Bronchial epithelial cell (primary cell): ENCODE measurements at regions not wholly inside any gene's neighbourhood (a gene's known extent, or its start where the extent isn't known, plus 50 kb on each side); places are given as distances from the start of the nearest gene placed in this dataset.

ENCODE experiments used
- DNase-seq: peaks from one replicate; pipeline ENCODE4 v3.0.0-alpha.2; 2010; ENCODE audit warnings: low read depth
- FAIRE-seq: peaks from 2 replicates; lab custom pipeline; 2011; peaks lifted over from hg19 to GRCh38; lab: Jason Lieb, UNC
- H3K27me3 ChIP-seq: 2 replicates; pipeline ENCODE4 v1.5.1; 2011; ENCODE audit warnings: low read length; ENCODE audit not compliant: control insufficient read depth, insufficient read depth
- H3K36me3 ChIP-seq: 2 replicates; pipeline ENCODE4 v1.5.1; 2011; ENCODE audit warnings: low read length; ENCODE audit not compliant: control insufficient read depth, insufficient read depth
- H3K4me3 ChIP-seq: 2 replicates; pipeline ENCODE4 v1.5.1; 2011; ENCODE audit warnings: mild to moderate bottlenecking, low read depth, low read length, control low read depth
- TF ChIP-seq, protein P1 (sequence below): IDR thresholded peaks from 2 replicates; pipeline ENCODE4 v1.5.1; 2011; ENCODE audit warnings: mild to moderate bottlenecking, moderate library complexity, low read length, control low read depth, inconsistent platforms; ENCODE audit not compliant: insufficient read depth, severe bottlenecking

DNA sequence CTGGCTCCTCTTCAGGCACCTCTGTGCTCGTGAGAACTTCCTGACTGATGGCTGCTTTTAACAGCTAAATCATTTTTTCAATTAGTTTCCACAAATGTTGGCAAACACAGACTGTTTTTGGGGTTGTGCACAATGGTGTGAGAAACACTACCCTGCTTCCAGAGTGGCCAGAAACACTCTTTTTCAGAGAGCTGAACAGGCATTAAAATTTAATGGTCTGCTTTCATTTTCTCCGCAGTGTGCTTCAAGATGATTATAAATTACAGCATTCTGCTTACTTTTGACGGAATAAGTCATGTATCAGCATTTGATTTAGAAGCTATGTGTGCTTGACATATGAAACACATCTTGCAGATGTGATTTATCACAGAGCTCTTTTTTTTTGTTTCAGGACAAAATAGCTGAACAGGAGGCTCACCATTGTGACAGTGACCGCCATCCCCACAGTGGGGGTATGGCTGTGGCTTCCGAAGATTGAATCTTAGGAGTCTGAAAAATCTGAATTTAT is 454.5 kb upstream of the ZNF608 start:
- FAIRE-seq, result no peak
- no peak for DNase-seq
- Histone ChIP-seq H3K27me3 (no peaks in the 10 kb centered on the region), H3K4me3 (no peak overlapping the region), H3K36me3 (no peaks in the 10 kb centered on the region)
- TF ChIP-seq, protein P1, sequence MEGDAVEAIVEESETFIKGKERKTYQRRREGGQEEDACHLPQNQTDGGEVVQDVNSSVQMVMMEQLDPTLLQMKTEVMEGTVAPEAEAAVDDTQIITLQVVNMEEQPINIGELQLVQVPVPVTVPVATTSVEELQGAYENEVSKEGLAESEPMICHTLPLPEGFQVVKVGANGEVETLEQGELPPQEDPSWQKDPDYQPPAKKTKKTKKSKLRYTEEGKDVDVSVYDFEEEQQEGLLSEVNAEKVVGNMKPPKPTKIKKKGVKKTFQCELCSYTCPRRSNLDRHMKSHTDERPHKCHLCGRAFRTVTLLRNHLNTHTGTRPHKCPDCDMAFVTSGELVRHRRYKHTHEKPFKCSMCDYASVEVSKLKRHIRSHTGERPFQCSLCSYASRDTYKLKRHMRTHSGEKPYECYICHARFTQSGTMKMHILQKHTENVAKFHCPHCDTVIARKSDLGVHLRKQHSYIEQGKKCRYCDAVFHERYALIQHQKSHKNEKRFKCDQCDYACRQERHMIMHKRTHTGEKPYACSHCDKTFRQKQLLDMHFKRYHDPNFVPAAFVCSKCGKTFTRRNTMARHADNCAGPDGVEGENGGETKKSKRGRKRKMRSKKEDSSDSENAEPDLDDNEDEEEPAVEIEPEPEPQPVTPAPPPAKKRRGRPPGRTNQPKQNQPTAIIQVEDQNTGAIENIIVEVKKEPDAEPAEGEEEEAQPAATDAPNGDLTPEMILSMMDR, result no peak

DNA sequence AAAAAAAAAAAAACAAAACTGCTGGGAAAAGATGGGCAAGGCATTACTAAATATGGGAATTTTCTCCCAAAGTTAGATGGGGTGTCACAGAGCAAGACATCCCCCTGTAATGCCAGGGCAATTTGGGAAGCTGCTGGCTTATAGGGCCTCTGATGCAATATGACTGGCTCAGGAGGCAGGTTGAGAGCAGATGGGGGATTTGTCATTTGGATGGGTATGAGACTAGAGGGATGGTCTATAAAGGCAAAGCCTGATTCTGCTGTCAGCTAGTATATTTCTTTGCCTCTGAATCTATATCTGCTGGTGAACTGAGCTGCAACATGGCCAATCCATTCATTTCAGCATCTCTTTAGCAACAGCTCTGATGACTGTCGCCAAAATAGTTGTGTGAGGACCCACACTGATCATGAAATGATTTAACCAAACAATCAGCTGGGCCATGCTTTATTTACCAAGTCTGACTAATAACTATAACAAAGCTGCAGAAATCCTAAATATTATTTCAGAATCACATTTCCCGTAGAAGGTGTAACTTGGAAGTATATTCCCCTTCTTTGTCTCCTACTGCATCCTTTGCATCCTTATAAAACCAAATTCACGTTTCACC is 455.1 kb upstream of the ZNF608 start:
- FAIRE-seq (no peak), DNase-seq (no peak)
- TF ChIP-seq, protein P1, result no peak
- Histone ChIP-seq H3K4me3 (no peak overlapping the region), H3K36me3 (no peaks in the 10 kb centered on the region), H3K27me3 (no peaks in the 10 kb centered on the region)

DNA sequence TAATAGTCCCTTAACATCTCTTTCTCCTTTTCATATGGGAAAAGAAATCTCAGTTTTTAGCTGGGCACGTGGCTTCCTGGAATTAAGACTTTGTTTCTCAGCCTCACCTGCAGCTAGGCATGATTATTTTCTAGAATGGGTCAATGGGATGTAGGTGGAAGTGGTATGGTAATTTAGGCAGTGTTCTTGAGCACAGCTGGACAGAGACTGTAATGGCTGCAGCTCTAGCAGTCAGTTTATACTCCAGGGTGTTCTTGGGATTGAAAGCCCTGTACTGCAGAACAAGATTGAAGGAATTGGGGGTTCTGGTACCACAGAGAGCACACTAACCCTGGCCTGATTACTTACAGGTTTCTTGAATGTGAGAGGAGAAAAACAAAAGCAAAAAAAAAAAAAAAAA is 455.9 kb upstream of the ZNF608 start:
- Histone ChIP-seq H3K4me3 (no peak overlapping the region), H3K27me3 (no peaks in the 10 kb centered on the region), H3K36me3 (no peaks in the 10 kb centered on the region)
- no peak for DNase-seq
- TF ChIP-seq, protein P1, result no peak
- no peak for FAIRE-seq

DNA sequence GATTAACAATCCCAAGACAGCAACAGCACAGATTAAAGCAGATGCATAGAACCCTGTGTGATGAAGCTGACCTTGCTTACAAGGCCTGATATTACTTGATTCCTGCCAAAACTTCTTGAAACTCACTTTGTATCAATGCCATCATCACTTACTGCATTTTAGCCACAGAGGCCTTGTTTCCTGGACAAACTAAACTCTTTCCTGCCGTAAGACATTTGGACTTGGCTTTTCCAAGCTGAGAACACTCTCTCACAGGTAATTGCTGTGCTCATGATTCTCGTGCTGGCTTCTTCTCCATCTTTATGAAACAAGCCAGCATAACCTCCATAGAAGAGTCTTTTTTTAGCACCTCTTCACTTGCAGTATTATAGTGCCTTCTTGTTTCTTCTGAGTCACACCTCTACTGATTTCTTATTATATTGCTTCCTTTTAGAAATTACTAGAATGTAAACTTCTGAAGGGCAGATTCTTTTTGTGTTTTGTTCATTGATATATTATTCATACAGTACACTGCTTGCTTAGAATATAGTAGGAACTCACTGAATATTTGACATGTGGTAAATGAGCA is 456.5 kb upstream of the ZNF608 start:
- FAIRE-seq, result no peak
- H3K4me3 ChIP-seq, result no peak overlapping the region
- TF ChIP-seq, protein P1, result no peak

DNA sequence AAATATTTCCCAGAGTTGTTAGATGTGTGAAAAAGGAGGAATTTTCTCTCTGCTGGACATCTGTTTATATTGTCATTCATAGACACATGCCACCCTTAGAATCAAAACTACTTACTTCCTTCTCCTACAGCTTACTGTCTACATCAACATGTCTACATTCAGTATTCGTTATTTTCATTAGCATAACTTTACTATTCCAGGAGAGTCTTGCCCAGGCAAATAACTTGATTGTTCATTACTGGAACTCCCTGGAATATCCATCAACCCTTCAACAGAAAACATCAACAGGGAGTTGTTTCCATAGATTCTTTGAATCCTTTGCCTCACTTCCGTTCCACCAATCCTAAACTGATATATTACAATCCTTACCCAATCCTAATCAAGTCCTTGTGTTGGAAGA is 457.5 kb upstream of the ZNF608 start:
- Histone ChIP-seq H3K27me3 (no peaks in the 10 kb centered on the region), H3K36me3 (no peaks in the 10 kb centered on the region), H3K4me3 (no peak overlapping the region)
- DNase-seq (no peak), FAIRE-seq (no peak)
- TF ChIP-seq, protein P1, result no peak

More for the DNA sequence above, 456.5 kb upstream of the ZNF608 start:
- no peak for DNase-seq
- Histone ChIP-seq H3K27me3 (no peaks in the 10 kb centered on the region), H3K36me3 (no peaks in the 10 kb centered on the region)
